ENCODE measurements at regions not wholly inside any gene's neighbourhood (a gene's known extent, or its start where the extent isn't known, plus 50 kb on each side); places are given as distances from the start of the nearest gene placed in this dataset.
"Not testable (repeated sequence)": the region's sequence is repeated elsewhere in the genome, so short reads cannot be mapped to it uniquely, and the experiment has no call there.

- FAIRE-seq (no peak), DNase-seq (ENCODE audit: insufficient read length, low spot score) (no peak)
- TF ChIP-seq CTCF (IDR thresholded peaks at IDR 0.05; ENCODE audit: insufficient read depth, missing control alignments), result no peak
These were observed 59.6 kb upstream of the LIFR start for GRCh38 chr5:38615981-38616451.

GRCh38 chr5:38618154-38618553 is 61.7 kb upstream of the LIFR start:
- no peak for TF ChIP-seq CTCF (IDR thresholded peaks at IDR 0.05; ENCODE audit: insufficient read depth, missing control alignments)
- DNase-seq (ENCODE audit: insufficient read length, low spot score) (no peak), FAIRE-seq (no peak)

- TF ChIP-seq CTCF (IDR thresholded peaks at IDR 0.05; ENCODE audit: insufficient read depth, missing control alignments), result no peak
- no peak for FAIRE-seq
- no peak for DNase-seq (ENCODE audit: insufficient read length, low spot score)
These were observed 64.9 kb upstream of the LIFR start for GRCh38 chr5:38621331-38621730.

GRCh38 chr5:38621840-38622437 is 65.5 kb upstream of the LIFR start:
- DNase-seq (ENCODE audit: insufficient read length, low spot score) (no peak), FAIRE-seq (no peak)
- TF ChIP-seq CTCF (IDR thresholded peaks at IDR 0.05; ENCODE audit: insufficient read depth, missing control alignments), result no peak

- TF ChIP-seq CTCF (IDR thresholded peaks at IDR 0.05; ENCODE audit: insufficient read depth, missing control alignments), result no peak
- DNase-seq (ENCODE audit: insufficient read length, low spot score), result no peak
- FAIRE-seq, result no peak
These were observed 66.3 kb upstream of the LIFR start for GRCh38 chr5:38622723-38623129.

GRCh38 chr5:38624541-38624940 is 68.1 kb upstream of the LIFR start:
- not testable (repeated sequence) for DNase-seq (ENCODE audit: insufficient read length, low spot score); FAIRE-seq

- not testable (repeated sequence) for DNase-seq (ENCODE audit: insufficient read length, low spot score); FAIRE-seq
These were observed 74.9 kb upstream of the LIFR start for GRCh38 chr5:38631376-38631775.

- no peak for FAIRE-seq
These were observed 78.3 kb upstream of the LIFR start for GRCh38 chr5:38634568-38635369.

More at GRCh38 chr5:38634568-38635369, 78.3 kb upstream of the LIFR start:
- DNase-seq (ENCODE audit: insufficient read length, low spot score), result no peak
- TF ChIP-seq CTCF (IDR thresholded peaks at IDR 0.05; ENCODE audit: insufficient read depth, missing control alignments), result no peak
